RPMI8226 (cell line): ENCODE measurements at regions not wholly inside any gene's neighbourhood (a gene's known extent, or its start where the extent isn't known, plus 50 kb on each side); places are given as distances from the start of the nearest gene placed in this dataset.

Experiments
- DNase-seq: peaks from one replicate; pipeline ENCODE4 v3.0.0-alpha.2; 2015

- no peak for DNase-seq
These were observed 682.9 kb upstream of the GALNTL6 start for GRCh38 chr4:171130256-171130801.

- DNase-seq = no peak
These were observed 695.1 kb upstream of the GALNTL6 start for GRCh38 chr4:171118091-171118490.

- no peak for DNase-seq
These were observed 695.7 kb upstream of the GALNTL6 start for GRCh38 chr4:171117457-171117856.

GRCh38 chr4:171101845-171102244 lies 711.4 kb upstream of the GALNTL6 start:
- no peak for DNase-seq

GRCh38 chr4:171087089-171087488 lies 726.1 kb upstream of the GALNTL6 start:
- no peak for DNase-seq

GRCh38 chr4:171067422-171067821 lies 745.8 kb upstream of the GALNTL6 start:
- no peak for DNase-seq

- no peak for DNase-seq
These were observed 763.8 kb upstream of the GALNTL6 start for GRCh38 chr4:171049380-171049779.

GRCh38 chr4:171042989-171043524 lies 770.1 kb upstream of the GALNTL6 start:
- DNase-seq = no peak

GRCh38 chr4:171035909-171036308 lies 777.3 kb upstream of the GALNTL6 start:
- no peak for DNase-seq

GRCh38 chr4:171031338-171031737 lies 781.9 kb upstream of the GALNTL6 start:
- DNase-seq = no peak

GRCh38 chr4:171025776-171026175 lies 787.4 kb upstream of the GALNTL6 start:
- no peak for DNase-seq

- no peak for DNase-seq
These were observed 787.9 kb upstream of the GALNTL6 start for GRCh38 chr4:171025343-171025742.

GRCh38 chr4:171024720-171025303 lies 788.4 kb upstream of the GALNTL6 start:
- DNase-seq = no peak

- no peak for DNase-seq
These were observed 790.4 kb upstream of the GALNTL6 start for GRCh38 chr4:171022824-171023230.

GRCh38 chr4:171017593-171017992 lies 795.6 kb upstream of the GALNTL6 start:
- DNase-seq = no peak

GRCh38 chr4:171016145-171016544 lies 797.1 kb upstream of the GALNTL6 start:
- no peak for DNase-seq

GRCh38 chr4:171015441-171015840 lies 797.8 kb upstream of the GALNTL6 start:
- DNase-seq = no peak

- no peak for DNase-seq
These were observed 805.4 kb upstream of the GALNTL6 start for GRCh38 chr4:171007618-171008390.

GRCh38 chr4:171002246-171002645 lies 811.0 kb upstream of the GALNTL6 start:
- no peak for DNase-seq

GRCh38 chr4:170990989-170991589 lies 822.1 kb upstream of the GALNTL6 start:
- peak; percentile 10 for DNase-seq

GRCh38 chr4:170988446-170988845 lies 824.8 kb upstream of the GALNTL6 start:
- no peak for DNase-seq

- no peak for DNase-seq
These were observed 833.5 kb upstream of the GALNTL6 start for GRCh38 chr4:170979736-170980135.

- DNase-seq = peak; percentile 1
These were observed 834.2 kb upstream of the GALNTL6 start for GRCh38 chr4:170978990-170979389.

GRCh38 chr4:170949084-170949483 lies 859.3 kb upstream of the AADAT start:
- no peak for DNase-seq
